ENCODE measurements at regions not wholly inside any gene's neighbourhood (a gene's known extent, or its start where the extent isn't known, plus 50 kb on each side); places are given as distances from the start of the nearest gene placed in this dataset.

GRCh38 chrX:99654188-99654587 lies 755.9 kb downstream of the PCDH19 start:
- no peaks in the 10 kb centered on the region for H3K4me1 ChIP-seq (ENCODE audit: control insufficient read depth in 1 of 2, insufficient read depth in 2 of 2, low read length in 2 of 2)
- H3K4me3 ChIP-seq (replicated peaks in 1 of 2; ENCODE audit: low read depth in 1 of 2, low read length in 2 of 2), result no peak overlapping the region
- no peak overlapping the region for H3K4me2 ChIP-seq (ENCODE audit: low read length)
- BruUV-seq (replicated peaks), result no TSS peak
- ChIA-PET CTCF (no interaction called here), RAD21 (ENCODE audit: low non-redundant PET in 1 of 2, low total read pairs in 2 of 2, uncharacterized antibody in 2 of 2, unreplicated experiment in 2 of 2) (no interaction called here), POLR2A (no interaction called here)
- no peaks in the 10 kb centered on the region for H4K20me1 ChIP-seq (ENCODE audit: insufficient read depth)
- no peak overlapping the region for H3K9ac ChIP-seq (ENCODE audit: low read length)
- TF ChIP-seq MAX (IDR thresholded peaks at IDR 0.05), result no peak
- no peak for TF ChIP-seq EGR1 (IDR thresholded peaks at IDR 0.05; ENCODE audit: low read depth)
- no peak for TF ChIP-seq CEBPB (IDR thresholded peaks at IDR 0.05; ENCODE audit: low read depth)
- no peak for TF ChIP-seq SIN3A (IDR thresholded peaks at IDR 0.05; ENCODE audit: low read depth)
- TF ChIP-seq YY1 (IDR thresholded peaks at IDR 0.05; ENCODE audit: extremely low read depth, insufficient replicate concordance, low read depth, low read length), result no peak
- TF ChIP-seq FOSL1 (IDR thresholded peaks at IDR 0.05; ENCODE audit: low read depth), result no peak
- TF ChIP-seq ZBTB33 (IDR thresholded peaks at IDR 0.05; ENCODE audit: extremely low read depth, insufficient replicate concordance, low read length), result no peak
- no peak for TF ChIP-seq CTCF (IDR thresholded peaks at IDR 0.05 in 2 of 3, conservative IDR thresholded peaks at IDR 0.05 in 1 of 3; ENCODE audit: borderline replicate concordance in 1 of 3, insufficient read depth in 1 of 3, low read depth in 2 of 3, low read length in 2 of 3)
- no peak for TF ChIP-seq SP1 (IDR thresholded peaks at IDR 0.05; ENCODE audit: low read depth)
- no peak for TF ChIP-seq POLR2A (IDR thresholded peaks at IDR 0.05; ENCODE audit: borderline replicate concordance, extremely low read depth, insufficient read depth, insufficient read length)
- no peak for TF ChIP-seq TCF7L2 (IDR thresholded peaks at IDR 0.05; ENCODE audit: borderline replicate concordance, extremely low read depth, insufficient read depth, insufficient read length)
- no peak for TF ChIP-seq SRF (IDR thresholded peaks at IDR 0.05; ENCODE audit: low read depth)
- no peak for TF ChIP-seq CBX3 (IDR thresholded peaks at IDR 0.05; ENCODE audit: low read depth)
- TF ChIP-seq ZFX (IDR thresholded peaks at IDR 0.05), result no peak
- TF ChIP-seq ZNF274 (IDR thresholded peaks at IDR 0.05; ENCODE audit: low read depth, low read length), result no peak
- no peak for DNase-seq (ENCODE audit: low read depth, low spot score)
- no peak for ATAC-seq
- H2AFZ ChIP-seq (ENCODE audit: low read depth, low read length, poor library complexity, severe bottlenecking), result no peak overlapping the region
- no peak overlapping the region for H3K27ac ChIP-seq (ENCODE audit: low read depth, low read length)
- no peaks in the 10 kb centered on the region for H3K36me3 ChIP-seq (ENCODE audit: control insufficient read depth in 1 of 2, insufficient read depth in 2 of 2, low read length in 2 of 2)
- no peaks in the 10 kb centered on the region for H3K27me3 ChIP-seq (ENCODE audit: insufficient read depth, low read length)
- H3K9me2 ChIP-seq (ENCODE audit: insufficient read depth), result no peaks in the 10 kb centered on the region
- H3K9me3 ChIP-seq (ENCODE audit: control insufficient read depth in 1 of 2, insufficient read depth in 1 of 2, low read depth in 1 of 2, low read length in 2 of 2), result no peaks in the 10 kb centered on the region
- no peaks in the 10 kb centered on the region for H3K79me2 ChIP-seq (ENCODE audit: insufficient read depth, low read length)
- intact Hi-C loops (cut with micrococcal nuclease), result no loop called here
